PC-9 (cell line): ENCODE measurements at regions not wholly inside any gene's neighbourhood (a gene's known extent, or its start where the extent isn't known, plus 50 kb on each side); places are given as distances from the start of the nearest gene placed in this dataset.

ENCODE experiments used
- BruUV-seq: library from RNA; stranded (reverse); fragments of 400-500 nt; replicated peaks from 2 replicates; lab custom pipeline; 2021; lab: Mats Ljungman, UMichigan
- CTCF ChIA-PET: fragments of 300-600 bp; sonication (Branson Sonifier 250); formaldehyde crosslinking; loops from one replicate; lab custom pipeline; 2022; ENCODE audit warnings: antibody characterized with exemption; lab: Charles Lee
- POLR2A ChIA-PET: fragments of 300-600 bp; sonication (Branson Sonifier 250); formaldehyde crosslinking; loops from one replicate; lab custom pipeline; 2022; ENCODE audit warnings: antibody characterized with exemption; ENCODE audit not compliant: unreplicated experiment; lab: Charles Lee
- DNase-seq, 2 experiments: peaks; one replicate each; pipeline versions ENCODE4 v3.0.0 to v3.0.0-alpha.2; 2015 to 2022; ENCODE audit warnings: mixed read lengths in 1 of 2
- H2AFZ ChIP-seq: fragments of 200-600 bp; sonication (generic); 2 replicates; pipeline ENCODE4 v1.8.1; 2017; ENCODE audit warnings: antibody characterized with exemption
- H3F3A ChIP-seq: fragments of 200-600 bp; sonication (generic); 2 replicates; pipeline ENCODE4 v1.8.1; 2017; ENCODE audit warnings: antibody characterized with exemption, mild to moderate bottlenecking, low read depth; ENCODE audit not compliant: insufficient read depth
- H3K27ac ChIP-seq: fragments of 200-600 bp; sonication (generic); 2 replicates; pipeline ENCODE4 v1.6.1; 2016; ENCODE audit warnings: mixed run types
- H3K27me3 ChIP-seq: fragments of 200-600 bp; sonication (generic); 2 replicates; pipeline ENCODE4 v1.6.1; 2016; ENCODE audit warnings: low read depth, mixed run types; ENCODE audit not compliant: insufficient read depth
- H3K36me3 ChIP-seq: fragments of 200-600 bp; sonication (generic); 2 replicates; pipeline ENCODE4 v1.6.1; 2016; ENCODE audit warnings: low read depth, mixed run types
- H3K4me1 ChIP-seq: fragments of 200-600 bp; sonication (generic); replicated peaks from 2 replicates; pipeline ENCODE4 v1.6.1; 2016; ENCODE audit warnings: mixed run types; ENCODE audit not compliant: insufficient read depth
- H3K4me2 ChIP-seq: fragments of 200-600 bp; sonication (generic); 2 replicates; pipeline ENCODE4 v1.6.1; 2017; ENCODE audit warnings: mixed run types
- H3K4me3 ChIP-seq: fragments of 200-600 bp; sonication (generic); 2 replicates; pipeline ENCODE4 v1.6.1; 2016; ENCODE audit warnings: mixed run types
- H3K79me2 ChIP-seq: fragments of 200-600 bp; sonication (generic); 2 replicates; pipeline ENCODE4 v1.6.1; 2017; ENCODE audit warnings: low read depth, mixed run types
- H3K9me2 ChIP-seq: fragments of 200-600 bp; sonication (generic); 2 replicates; pipeline ENCODE4 v1.8.1; 2017; ENCODE audit warnings: mild to moderate bottlenecking; ENCODE audit not compliant: insufficient read depth
- H3K9me3 ChIP-seq: fragments of 200-600 bp; sonication (generic); 2 replicates; pipeline ENCODE4 v1.8.1; 2016; ENCODE audit warnings: low read depth; ENCODE audit not compliant: insufficient read depth
- H4K20me1 ChIP-seq: fragments of 200-600 bp; sonication (generic); 2 replicates; pipeline ENCODE4 v1.8.1; 2017; ENCODE audit not compliant: insufficient read depth
- CTCF ChIP-seq: fragments of 200-600 bp; sonication (generic); conservative IDR thresholded peaks from 2 replicates; pipeline ENCODE4 v1.6.1; 2017; ENCODE audit warnings: mixed run types, antibody characterized with exemption, mild to moderate bottlenecking, moderate library complexity
- EZH2 ChIP-seq: fragments of 200-600 bp; sonication (generic); IDR thresholded peaks from 2 replicates; pipeline ENCODE4 v1.8.0; 2017; ENCODE audit warnings: antibody characterized with exemption, low read depth
- intact Hi-C: fragments of 100-400 bp; cut with micrococcal nuclease; formaldehyde crosslinking; loops from one replicate; pipeline ENCODE4 v1.10.0; 2022; ENCODE audit not compliant: unreplicated experiment

- intact Hi-C loops, result no loop called here
- Histone ChIP-seq H3K9me3 (no peaks in the 10 kb centered on the region), H3K36me3 (no peaks in the 10 kb centered on the region), H3K4me3 (no peak overlapping the region), H3K79me2 (no peaks in the 10 kb centered on the region), H3K9me2 (no peaks in the 10 kb centered on the region), H4K20me1 (no peaks in the 10 kb centered on the region), H2AFZ (no peak overlapping the region), H3K27ac (no peak overlapping the region), H3K4me2 (no peak overlapping the region), H3K27me3 (no peaks in the 10 kb centered on the region), H3F3A (no peaks in the 10 kb centered on the region), H3K4me1 (no peaks in the 10 kb centered on the region)
- TF ChIP-seq EZH2, result no peak
- TF ChIP-seq CTCF, result peak; percentile 53
- no peak for DNase-seq
- CTCF ChIA-PET, result interaction anchor here (0.6 to 0.7 kb wide), 5 partner anchors 155 to 594 kb away, joined by 3 to 7 read pairs (median 6); no protein-coding TSS in a partner anchor
- no TSS peak for BruUV-seq
- POLR2A ChIA-PET, result no interaction called here
Measured at GRCh38 chr6:9412951-9413559, 977.7 kb upstream of the SLC35B3 start.

DNA sequence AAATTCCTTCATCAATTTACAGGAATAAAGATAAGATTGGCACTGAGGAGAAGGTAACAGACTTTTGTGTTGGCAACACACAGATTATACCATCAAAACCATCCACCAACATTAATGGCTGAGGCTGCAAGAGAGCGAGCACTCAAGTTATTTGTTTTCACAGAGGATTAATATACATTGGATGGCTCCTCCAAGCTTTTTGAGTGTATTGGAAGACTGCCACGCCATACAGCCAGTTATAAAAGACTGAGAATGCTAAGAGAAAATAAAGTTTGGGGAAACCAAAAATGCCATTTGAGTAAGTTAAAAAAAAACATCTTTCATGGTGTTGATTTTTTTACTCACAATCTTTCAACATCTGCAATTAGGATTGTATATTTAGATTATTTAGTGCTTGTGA lies 973.8 kb upstream of the SLC35B3 start:
- intact Hi-C loops, result loop anchor here (5.0 to 10.0 kb wide), 2 partner anchors 113 to 1006 kb away; partner anchors contain the start of gene TFAP2A
- CTCF ChIA-PET, result no interaction called here

More for the DNA sequence above, 973.8 kb upstream of the SLC35B3 start:
- TF ChIP-seq CTCF (no peak), EZH2 (no peak)
- H3F3A ChIP-seq, result peaks cover 4% of the 10 kb centered on the region; the same call in 1 of the 2 replicates
- POLR2A ChIA-PET, result interaction anchor here (0.7 kb wide), 1 partner anchor 723 kb away, joined by 5 read pairs; no protein-coding TSS in a partner anchor
- no peak overlapping the region for H3K4me2 ChIP-seq
- no peak overlapping the region for H3K4me3 ChIP-seq
- H3K27ac ChIP-seq, result no peak overlapping the region
- peaks cover 5% of the 10 kb centered on the region for H3K9me3 ChIP-seq
- no TSS peak for BruUV-seq
- DNase-seq, result no peak
- H3K36me3 ChIP-seq, result no peaks in the 10 kb centered on the region
- H2AFZ ChIP-seq, result no peak overlapping the region
- H3K79me2 ChIP-seq, result no peaks in the 10 kb centered on the region
- H3K9me2 ChIP-seq, result no peaks in the 10 kb centered on the region
- no peaks in the 10 kb centered on the region for H4K20me1 ChIP-seq
- peaks cover 16% of the 10 kb centered on the region for H3K4me1 ChIP-seq
- no peaks in the 10 kb centered on the region for H3K27me3 ChIP-seq
